Esophagus squamous epithelium (tissue), 5 donors: ENCODE measurements at regions not wholly inside any gene's neighbourhood (a gene's known extent, or its start where the extent isn't known, plus 50 kb on each side); places are given as distances from the start of the nearest gene placed in this dataset.

Experiments
- DNase-seq: peaks from one replicate; lab custom pipeline; 2025; lab: John Stamatoyannopoulos, UW
- H3K27ac ChIP-seq, 4 donors: fragments of 200-600 bp; sonication (generic); one replicate each; pipeline ENCODE4 v1.5.1; 2016 to 2019; ENCODE audit warnings: mild to moderate bottlenecking in 1 of 4
- H3K27me3 ChIP-seq, 4 donors: fragments of 200-600 bp; sonication (generic); 1 replicate in 3 of 4; 2 replicates in 1 of 4; pipeline versions ENCODE4 v1.5.1 to v1.6.0; 2017 to 2021; ENCODE audit warnings: antibody characterized with exemption in 1 of 4
- H3K36me3 ChIP-seq, 3 donors: fragments of 200-600 bp; sonication (generic); one replicate each; pipeline ENCODE4 v1.5.1; 2016 to 2019
- H3K4me1 ChIP-seq, 3 donors: fragments of 200-600 bp; sonication (generic); one replicate each; pipeline ENCODE4 v1.5.1; 2017 to 2019
- H3K4me3 ChIP-seq, 4 donors: fragments of 200-600 bp; sonication (generic); 1 replicate in 3 of 4; 2 replicates in 1 of 4; pipeline ENCODE4 v1.5.1; 2016 to 2019; ENCODE audit warnings: mild to moderate bottlenecking in 2 of 4, moderate library complexity in 1 of 4
- H3K9me3 ChIP-seq, 3 donors: fragments of 200-600 bp; sonication (generic); one replicate each; pipeline ENCODE4 v1.5.1; 2016 to 2019
- CTCF ChIP-seq, 6 experiments: fragments of 450-650 bp in 4 of 6; fragments of 200-600 bp in 2 of 6; sonication (generic) in 2 of 6; IDR thresholded peaks; one replicate each; pipeline ENCODE4 v1.5.1; 2016 to 2019; ENCODE audit warnings: antibody characterized with exemption in 6 of 6, mild to moderate bottlenecking in 4 of 6, moderate library complexity in 4 of 6
- POLR2A ChIP-seq, 4 donors: fragments of 450-650 bp; IDR thresholded peaks; one replicate each; pipeline ENCODE4 v1.6.1; 2017; ENCODE audit warnings: antibody characterized with exemption in 4 of 4, mild to moderate bottlenecking in 4 of 4, moderate library complexity in 3 of 4
- WGBS, 2 donors: methylation state at CpG; one replicate each; pipeline ENCODE4 v1.1.5; 2018; 5-methylcytosine and 5-hydroxymethylcytosine counted together
- intact Hi-C: fragments of 100-400 bp; cut with DNase I; formaldehyde crosslinking; loops from one replicate; pipeline ENCODE4 v1.15.0; 2022
- donor health status: DM: yes; HTN: yes; CAD: no.

DNA sequence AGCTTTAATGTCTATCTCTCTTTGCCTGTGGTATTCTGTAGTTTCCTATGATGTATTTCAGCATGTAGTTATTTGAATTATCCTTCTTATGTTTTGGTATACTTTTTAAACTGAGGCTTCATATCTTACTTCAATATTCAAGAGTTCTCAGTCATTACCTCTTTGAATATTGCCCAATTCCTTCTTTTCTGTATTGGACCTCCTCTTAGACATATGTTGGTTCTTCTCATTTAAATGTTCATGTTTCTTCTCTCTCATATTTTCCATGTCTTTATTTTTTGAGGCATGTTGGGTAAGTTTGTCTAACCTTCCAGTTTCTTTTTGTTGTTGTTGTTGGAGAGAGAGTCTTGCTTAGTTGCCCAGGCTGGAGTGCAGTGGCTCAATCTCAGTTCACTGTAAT, 140.6 kb downstream of the MRPS6 start:
- Histone ChIP-seq H3K9me3 (peaks cover 0 to 10% (median 4%) of the 10 kb centered on the region in 3 donors), H3K27me3 (no peaks in the 10 kb centered on the region), H3K27ac (no peak overlapping the region), H3K4me1 (no peaks in the 10 kb centered on the region), H3K4me3 (no peak overlapping the region), H3K36me3 (no peaks in the 10 kb centered on the region)
- intact Hi-C loops: no loop called here
- DNase-seq: no peak
- TF ChIP-seq POLR2A (IDR thresholded peaks at IDR 0.05) (no peak), CTCF (IDR thresholded peaks at IDR 0.05) (no peak)

GRCh38 chr21:34215501-34215900, 142.1 kb downstream of the MRPS6 start:
- peaks cover 0 to 10% (median 4%) of the 10 kb centered on the region in 3 donors for H3K9me3 ChIP-seq

DNA sequence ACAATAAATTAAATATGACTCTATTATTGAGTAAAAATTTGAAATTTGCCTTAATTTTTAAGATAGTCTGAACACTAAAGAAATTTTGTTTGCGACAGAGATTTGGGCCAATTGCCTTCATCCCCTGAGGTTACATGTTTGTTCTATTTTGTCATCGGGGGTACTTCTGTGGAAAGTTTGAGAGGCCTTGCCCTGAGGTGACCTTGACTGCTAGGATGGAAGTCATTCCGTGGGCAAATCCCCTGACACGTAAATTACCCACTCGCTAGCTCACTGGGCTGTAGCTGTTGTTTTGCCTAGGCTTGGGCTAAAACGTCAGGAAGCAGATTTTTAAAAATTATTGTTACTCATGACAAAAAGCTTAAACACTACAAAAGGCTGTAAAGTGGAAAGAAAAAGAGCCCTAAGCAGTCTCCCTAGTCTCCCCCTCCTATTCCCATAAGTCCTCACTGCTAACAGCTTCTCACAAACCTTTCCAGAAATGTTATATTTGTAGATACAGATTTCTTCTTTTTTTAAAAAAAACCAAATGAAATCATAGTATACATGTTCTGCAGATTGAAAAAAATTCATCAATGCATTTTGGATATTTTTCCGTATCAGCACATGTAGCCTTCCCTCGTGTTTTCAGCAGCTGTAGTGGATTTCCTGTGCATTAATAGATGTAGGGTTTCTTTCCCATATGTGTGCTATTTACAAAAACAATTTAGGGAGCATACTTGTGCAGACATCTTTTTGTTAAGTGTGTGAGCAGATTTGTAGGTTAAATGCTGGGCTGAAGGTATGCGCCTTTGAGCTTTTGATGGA, 142.7 kb downstream of the MRPS6 start:
- 53 to 65% methylated on average over 9 of the region's 9 CpGs for WGBS, 2 donors
- H3K36me3 ChIP-seq: no peaks in the 10 kb centered on the region
- H3K27me3 ChIP-seq: no peaks in the 10 kb centered on the region
- no peak overlapping the region for H3K4me3 ChIP-seq
- no peaks in the 10 kb centered on the region for H3K4me1 ChIP-seq
- TF ChIP-seq CTCF (IDR thresholded peaks at IDR 0.05) (no peak), POLR2A (IDR thresholded peaks at IDR 0.05) (no peak)
- intact Hi-C loops: no loop called here
- H3K9me3 ChIP-seq: peaks cover 0 to 10% (median 4%) of the 10 kb centered on the region in 3 donors
- DNase-seq: no peak
- no peak overlapping the region for H3K27ac ChIP-seq

More at GRCh38 chr21:34215501-34215900, 142.1 kb downstream of the MRPS6 start:
- H3K27me3 ChIP-seq: no peaks in the 10 kb centered on the region
- intact Hi-C loops: no loop called here
- no peaks in the 10 kb centered on the region for H3K36me3 ChIP-seq
- 55 to 60% methylated on average over 4 of the region's 4 CpGs for WGBS, 2 donors
- H3K4me3 ChIP-seq: no peak overlapping the region
- DNase-seq: no peak
- H3K27ac ChIP-seq: no peak overlapping the region
- no peaks in the 10 kb centered on the region for H3K4me1 ChIP-seq
- TF ChIP-seq CTCF (IDR thresholded peaks at IDR 0.05) (no peak), POLR2A (IDR thresholded peaks at IDR 0.05) (no peak)

DNA sequence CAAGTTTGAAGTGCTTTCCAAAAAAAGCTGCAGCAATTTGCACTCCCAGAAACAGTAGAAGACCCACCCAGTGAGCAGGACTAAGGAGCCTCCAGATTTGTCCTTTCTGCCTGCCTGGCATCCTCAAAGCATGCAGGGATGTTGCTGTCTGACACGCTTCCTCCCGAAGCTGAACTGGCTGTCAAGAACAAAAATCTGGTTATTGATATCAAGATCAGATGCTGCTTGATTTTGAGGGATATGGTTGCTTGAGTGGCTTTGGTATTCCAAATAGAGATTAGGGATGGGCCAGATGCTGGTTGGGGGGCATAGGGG, 143.3 kb downstream of the MRPS6 start:
- Histone ChIP-seq H3K36me3 (no peaks in the 10 kb centered on the region), H3K9me3 (peaks cover 0 to 10% (median 4%) of the 10 kb centered on the region in 3 donors), H3K4me1 (no peaks in the 10 kb centered on the region), H3K27me3 (no peaks in the 10 kb centered on the region), H3K4me3 (no peak overlapping the region), H3K27ac (no peak overlapping the region)
- 29% methylated on average over 2 of the region's 2 CpGs; no CpG with 5 or more reads in 1 of the 2 donors for WGBS, 2 donors
- intact Hi-C loops: no loop called here
- TF ChIP-seq POLR2A (IDR thresholded peaks at IDR 0.05) (no peak), CTCF (IDR thresholded peaks at IDR 0.05) (no peak)
- DNase-seq: no peak

DNA sequence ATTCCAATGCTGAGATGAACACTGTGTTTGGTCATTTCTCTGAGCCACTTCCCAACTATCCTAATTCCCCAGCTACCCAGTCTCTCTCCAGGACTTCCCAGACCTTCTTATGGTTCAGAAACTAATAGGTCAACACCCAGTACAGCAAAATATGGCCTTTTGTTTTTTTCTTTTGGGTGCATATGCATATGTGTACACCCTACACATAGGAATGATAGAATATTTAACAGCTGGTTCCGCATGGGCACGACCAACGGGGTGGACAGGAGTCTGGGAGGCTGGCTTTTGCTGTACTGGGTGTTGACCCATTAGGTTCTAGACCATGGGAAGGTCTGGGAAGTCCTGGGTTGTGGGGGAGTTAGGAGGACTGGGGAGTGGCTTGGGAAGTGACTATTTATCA, 143.9 kb downstream of the MRPS6 start:
- peaks cover 0 to 10% (median 4%) of the 10 kb centered on the region in 3 donors for H3K9me3 ChIP-seq
- WGBS, 2 donors: 91 to 100% methylated on average over 3 of the region's 3 CpGs
- no peaks in the 10 kb centered on the region for H3K4me1 ChIP-seq
- DNase-seq: no peak
- H3K27ac ChIP-seq: no peak overlapping the region
- intact Hi-C loops: no loop called here
- H3K27me3 ChIP-seq: no peaks in the 10 kb centered on the region
- no peak overlapping the region for H3K4me3 ChIP-seq
- no peaks in the 10 kb centered on the region for H3K36me3 ChIP-seq
- TF ChIP-seq POLR2A (IDR thresholded peaks at IDR 0.05): no peak
- no peak for TF ChIP-seq CTCF (IDR thresholded peaks at IDR 0.05)
